Stimulated activated CD8-positive, alpha-beta memory T cell treated with anti-CD3 and anti-CD28 coated beads, Interleukin-12 subunit alpha, Interleukin-12 subunit beta, amount 100 ng/mL, for 4 hours (primary cell): ENCODE measurements at regions not wholly inside any gene's neighbourhood (a gene's known extent, or its start where the extent isn't known, plus 50 kb on each side); places are given as distances from the start of the nearest gene placed in this dataset.

Experiments
- DNase-seq: peaks from one replicate; pipeline ENCODE4 v3.0.0-alpha.2; 2020; ENCODE audit warnings: low read depth

- no peak for DNase-seq
Observed at GRCh38 chr16:5537347-5537746, 439.8 kb upstream of the EEF2KMT start.

- no peak for DNase-seq
Observed at GRCh38 chr16:5533321-5533888, 435.8 kb upstream of the EEF2KMT start.

- no peak for DNase-seq
Observed at GRCh38 chr16:5527817-5528216, 430.2 kb upstream of the EEF2KMT start.

DNA sequence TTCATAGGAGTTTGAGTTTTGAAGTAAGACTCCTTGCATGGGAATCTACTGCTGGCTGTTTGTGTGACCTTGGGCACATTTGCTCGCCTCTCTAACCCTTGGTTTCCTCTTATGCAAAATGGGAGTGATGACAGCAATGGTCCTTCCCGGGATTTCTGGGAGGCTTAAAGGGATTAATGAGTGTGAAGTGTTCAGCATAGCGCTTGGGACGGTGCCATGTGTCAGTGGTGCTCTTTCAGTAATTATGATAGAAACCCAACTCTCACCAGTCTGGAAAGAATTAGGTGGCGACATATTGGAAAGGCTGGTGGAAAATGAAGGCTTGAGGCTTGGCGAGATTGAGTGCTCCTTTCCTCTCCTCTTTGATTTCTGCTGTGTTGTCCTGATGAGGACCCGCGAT, 429.2 kb upstream of the EEF2KMT start:
- DNase-seq, result no peak

DNA sequence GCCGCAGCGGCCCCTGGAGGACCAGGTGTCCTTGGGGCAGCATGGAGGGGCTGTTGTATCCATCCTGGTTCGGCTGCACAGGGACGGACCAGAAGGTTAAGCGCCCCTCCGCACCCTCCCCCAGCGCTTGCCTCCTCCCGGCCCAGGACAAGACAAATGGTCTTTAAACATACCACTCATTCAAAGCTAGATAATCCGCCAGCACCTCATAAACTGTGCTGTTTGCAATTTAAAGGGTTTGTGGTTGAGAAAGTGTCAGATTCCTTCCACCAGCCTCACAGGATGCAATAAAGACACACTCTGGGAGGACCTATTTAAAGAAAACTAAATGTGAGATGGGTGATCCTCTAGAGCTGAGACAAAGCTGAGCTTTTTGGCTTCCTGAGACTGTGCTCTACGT, 426.2 kb upstream of the EEF2KMT start:
- no peak for DNase-seq

DNA sequence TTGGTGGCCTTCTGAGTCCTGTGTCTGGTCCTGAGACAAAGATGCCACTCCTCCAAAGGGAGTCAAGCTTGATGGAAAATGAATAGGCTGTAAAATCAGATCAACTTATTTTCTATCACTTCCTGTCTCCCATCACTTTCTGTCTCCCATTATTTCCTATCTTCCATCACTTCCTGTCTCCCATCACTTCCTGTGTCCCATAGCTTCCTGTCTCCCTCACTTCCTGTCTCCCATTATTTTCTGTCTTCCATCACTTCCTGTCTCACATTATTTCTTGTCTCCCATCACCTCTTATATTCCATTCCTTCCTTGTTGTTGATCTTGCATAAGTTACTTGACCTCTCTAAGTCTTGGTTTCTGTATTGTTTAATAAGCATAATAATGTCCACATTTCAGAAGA, 418.5 kb upstream of the EEF2KMT start:
- DNase-seq, result no peak

GRCh38 chr16:5512014-5512413, 414.4 kb upstream of the EEF2KMT start:
- no peak for DNase-seq

DNA sequence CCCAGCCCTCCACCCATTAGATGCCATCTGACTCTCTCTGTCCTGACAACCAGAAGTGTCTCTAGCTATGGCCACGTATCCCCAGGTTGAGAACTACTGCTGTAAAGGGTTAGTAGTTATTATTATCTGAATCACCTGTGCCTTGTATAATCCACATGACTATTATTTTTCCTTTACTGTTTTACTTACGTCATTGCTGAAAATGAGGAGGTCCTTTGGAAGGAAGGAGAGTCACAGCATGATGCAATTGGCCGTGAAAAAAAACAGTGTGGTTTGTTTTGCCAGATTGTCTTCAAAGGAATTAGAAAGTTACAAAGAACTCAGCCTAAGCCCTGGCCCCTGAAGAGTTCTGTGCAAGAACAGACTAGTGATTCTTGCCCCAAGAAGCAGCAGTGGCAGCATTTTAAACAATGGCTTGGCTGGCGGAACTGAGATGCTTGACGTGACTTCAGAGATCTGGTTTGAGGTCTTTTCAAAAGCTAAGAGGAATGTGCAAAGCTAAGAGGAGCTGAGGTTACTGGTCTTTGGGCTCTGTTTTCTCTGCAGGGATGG, 413.3 kb upstream of the EEF2KMT start:
- DNase-seq, result no peak

GRCh38 chr16:5509794-5510193, 412.2 kb upstream of the EEF2KMT start:
- no peak for DNase-seq

- no peak for DNase-seq
Observed at GRCh38 chr16:5509336-5509735, 411.7 kb upstream of the EEF2KMT start.

DNA sequence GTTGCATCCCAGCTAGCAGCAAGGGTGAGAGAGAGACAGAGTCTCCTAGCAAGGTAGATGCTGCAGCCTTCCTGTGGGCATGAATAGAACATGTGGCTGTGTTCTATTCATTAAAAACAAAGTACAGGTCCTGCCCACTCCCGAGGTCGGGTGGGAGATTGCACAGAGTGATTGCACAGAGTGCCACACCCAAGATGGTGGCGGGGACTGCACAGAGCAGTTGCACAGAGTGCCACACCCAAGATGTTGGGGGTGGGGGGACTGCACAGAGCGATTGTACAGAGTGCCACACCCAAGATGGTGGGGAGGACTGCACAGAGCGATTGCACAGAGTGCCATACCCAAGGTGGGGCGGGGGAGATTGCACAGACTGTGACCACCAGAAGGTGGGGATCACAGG, 410.8 kb upstream of the EEF2KMT start:
- no peak for DNase-seq

DNA sequence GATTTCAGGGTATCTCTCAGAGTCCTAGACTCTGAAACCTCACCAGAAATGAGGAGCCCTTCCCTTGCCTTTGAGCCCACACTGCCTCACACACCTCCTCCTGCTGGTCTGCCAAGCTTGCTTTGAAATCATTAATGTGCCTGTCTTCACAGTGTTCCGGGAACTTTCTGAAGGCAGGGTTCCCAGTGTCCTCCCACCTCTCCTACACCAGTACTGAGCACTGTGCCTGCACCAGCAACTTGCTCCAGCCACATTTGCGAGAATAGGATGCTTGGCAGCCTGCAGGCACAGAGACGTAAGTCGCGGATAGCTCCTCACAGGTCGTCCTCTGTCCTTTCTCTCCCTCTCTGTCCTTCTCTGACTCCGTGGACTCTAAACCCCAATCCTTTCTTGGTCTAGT, 408.4 kb upstream of the EEF2KMT start:
- DNase-seq, result no peak

DNA sequence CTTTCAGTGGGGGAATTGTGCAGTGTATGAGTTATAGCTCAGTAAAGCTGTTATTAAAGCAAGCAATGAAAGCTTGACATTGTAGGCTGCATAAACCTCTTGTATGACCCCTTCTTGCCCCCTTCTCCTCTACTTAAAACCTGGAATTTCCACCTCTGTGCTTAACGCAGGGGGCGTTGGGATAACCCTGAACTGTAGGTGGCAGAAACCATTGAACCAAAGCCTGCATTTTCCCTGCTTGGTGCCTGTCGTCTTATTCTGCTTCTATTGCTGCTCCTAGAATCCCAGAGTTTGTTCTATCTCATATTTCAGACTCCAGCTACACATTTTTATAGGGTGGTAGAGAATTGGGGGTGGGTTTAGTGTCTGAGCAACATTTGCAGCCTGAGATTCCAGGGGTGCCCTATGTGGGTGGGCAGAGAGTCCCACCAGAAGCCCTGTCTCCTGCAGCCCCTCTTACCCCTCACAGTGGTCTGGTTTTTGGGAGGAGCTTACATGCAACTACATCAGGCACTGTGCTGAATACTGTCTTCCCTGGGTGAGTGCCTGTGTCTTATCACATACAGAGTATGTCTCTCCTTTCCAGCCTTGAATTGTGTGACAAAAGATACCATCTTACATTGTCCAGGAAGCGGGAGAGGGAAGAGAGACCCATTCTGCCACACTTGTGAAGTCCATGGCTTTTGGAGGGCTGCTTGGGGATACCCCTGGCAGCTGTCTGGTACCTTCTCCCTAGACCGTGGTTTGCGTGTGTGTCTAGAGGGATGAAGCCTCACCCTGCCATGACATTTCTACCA, 407.7 kb upstream of the EEF2KMT start:
- no peak for DNase-seq

- no peak for DNase-seq
Observed at GRCh38 chr16:5504064-5504781, 406.6 kb upstream of the EEF2KMT start.

GRCh38 chr16:5502944-5503343, 405.3 kb upstream of the EEF2KMT start:
- DNase-seq, result no peak

DNA sequence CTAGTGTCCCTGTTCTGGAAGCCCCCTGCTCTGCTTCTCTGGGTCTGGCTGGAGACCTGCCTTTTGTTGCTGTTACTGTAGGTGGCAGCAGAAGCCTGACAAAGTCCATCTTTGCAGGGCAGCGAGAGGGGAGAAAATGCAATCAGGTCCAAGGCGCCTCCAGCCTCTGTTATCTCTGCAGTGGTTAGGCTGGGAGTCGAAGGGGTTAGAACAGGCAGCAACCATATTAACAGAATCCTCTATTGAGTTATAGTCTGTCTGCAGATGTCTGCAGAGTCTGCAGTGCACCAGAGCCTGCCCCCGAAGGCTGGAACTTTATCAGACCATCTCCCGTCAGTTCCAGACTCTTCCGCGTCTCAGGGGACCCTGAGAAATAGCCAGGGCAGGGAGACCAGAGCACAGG, 404.9 kb upstream of the EEF2KMT start:
- DNase-seq, result no peak

DNA sequence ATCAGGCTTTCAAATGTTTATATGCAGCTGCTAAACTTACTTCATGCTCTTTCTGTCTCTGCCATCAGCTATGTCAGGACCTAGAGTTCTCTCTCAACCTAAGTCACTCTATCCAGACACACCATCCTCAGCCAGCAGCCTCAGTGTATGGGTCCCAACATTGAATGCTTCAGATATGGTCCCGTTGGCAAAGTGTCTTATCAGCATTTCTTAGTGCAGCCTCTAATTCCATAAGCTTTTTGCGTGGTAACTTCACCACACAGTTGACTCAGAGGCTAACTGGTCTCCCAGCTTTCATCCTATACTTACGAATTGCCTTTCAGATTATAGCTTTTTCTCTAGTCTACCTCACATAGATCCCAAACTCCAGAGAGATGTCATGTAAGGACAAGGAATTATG, 402.9 kb upstream of the EEF2KMT start:
- no peak for DNase-seq

- no peak for DNase-seq
Observed at GRCh38 chr16:5498562-5498961, 401.0 kb upstream of the EEF2KMT start.

DNA sequence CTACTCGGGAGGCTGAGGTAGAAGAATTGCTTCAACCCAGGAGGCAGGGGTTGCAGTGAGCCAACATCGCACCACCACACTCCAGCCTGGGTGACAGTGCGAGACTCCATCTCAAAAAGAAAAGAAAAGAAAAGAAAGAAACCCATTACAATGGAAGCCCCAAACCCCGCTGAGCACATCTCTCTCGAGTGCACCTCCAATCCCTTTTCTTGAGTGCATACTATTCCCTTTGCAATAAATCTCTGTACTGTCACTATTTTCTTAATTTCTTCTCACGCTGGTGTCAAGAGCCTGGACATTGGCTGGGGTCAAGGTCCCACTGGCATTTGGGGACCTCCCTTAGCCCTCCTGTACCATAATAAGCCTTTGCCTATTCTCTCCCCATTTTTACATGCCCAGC, 398.4 kb upstream of the EEF2KMT start:
- no peak for DNase-seq

DNA sequence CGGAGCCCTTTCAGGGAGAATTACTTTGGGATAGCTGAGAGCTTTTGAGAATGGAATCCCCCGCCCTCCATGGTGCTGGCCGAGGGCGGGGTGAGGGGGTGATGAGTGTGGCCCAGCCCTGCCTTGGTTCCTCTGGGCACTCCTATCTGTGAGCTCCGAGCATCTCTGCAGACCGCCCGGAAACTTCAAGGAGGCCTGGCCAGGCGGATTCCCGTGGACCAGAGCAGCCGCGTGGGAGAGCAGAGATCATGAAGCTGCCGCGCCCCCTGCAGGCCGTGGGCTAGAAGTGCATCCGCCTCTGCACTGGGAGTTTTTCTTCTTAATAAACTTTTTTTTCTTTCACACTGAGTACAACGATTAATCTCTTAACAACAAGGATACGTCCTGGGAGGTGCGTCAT, 392.9 kb upstream of the EEF2KMT start:
- DNase-seq, result no peak

GRCh38 chr16:5488581-5488980, 391.0 kb upstream of the EEF2KMT start:
- DNase-seq, result no peak

DNA sequence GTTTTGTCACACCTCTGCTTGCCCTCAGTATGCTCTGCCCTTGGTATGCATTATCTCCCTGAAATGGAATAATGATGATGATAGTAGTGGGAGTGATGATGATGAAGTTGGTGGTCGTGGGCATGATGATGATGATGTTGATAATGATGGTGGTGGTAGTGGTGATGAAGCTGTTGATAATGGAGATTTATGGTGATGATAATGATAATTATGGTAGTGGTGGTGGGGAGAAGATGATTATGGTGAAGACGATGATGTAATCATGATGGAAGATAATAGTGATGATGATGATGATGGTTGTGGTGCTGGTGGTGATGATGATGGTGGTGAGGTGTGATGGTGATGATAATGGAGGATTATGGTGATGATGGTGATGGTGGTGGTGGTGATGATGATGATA, 390.1 kb upstream of the EEF2KMT start:
- no peak for DNase-seq

DNA sequence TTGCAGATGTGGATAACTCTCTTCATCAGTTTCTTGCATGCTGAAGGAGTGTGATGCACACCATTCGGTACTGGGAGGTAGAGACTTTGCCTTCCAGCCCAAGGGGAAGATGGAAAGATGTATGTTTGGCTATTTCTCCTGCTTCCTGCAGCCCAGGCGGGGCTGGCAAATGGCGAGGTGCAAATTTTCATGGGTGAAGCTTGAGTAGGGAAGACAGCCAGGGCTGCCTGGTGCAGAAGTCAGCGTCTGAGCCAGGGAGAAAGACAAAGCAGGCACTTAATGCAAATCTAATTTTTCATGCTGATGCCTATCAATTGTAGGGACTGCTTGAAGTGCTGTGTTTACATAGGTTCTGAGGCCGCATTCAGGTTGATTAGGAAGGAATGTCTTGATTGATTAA, 384.7 kb upstream of the EEF2KMT start:
- no peak for DNase-seq
